Fibroblast of lung (primary cell): ENCODE measurements at regions not wholly inside any gene's neighbourhood (a gene's known extent, or its start where the extent isn't known, plus 50 kb on each side); places are given as distances from the start of the nearest gene placed in this dataset.

ENCODE experiments used
- EZH2 ChIP-seq: IDR thresholded peaks from 2 replicates; pipeline ENCODE4 v1.5.1; 2012; ENCODE audit warnings: low read length, control low read depth, mild to moderate bottlenecking; ENCODE audit errors: missing control alignments
- TF ChIP-seq, protein P1 (sequence below), 2 donors: IDR thresholded peaks in 1 of 2; conservative IDR thresholded peaks in 1 of 2; 1 replicate in 1 of 2; 2 replicates in 1 of 2; pipeline ENCODE4 v1.5.1; 2011 to 2012; ENCODE audit warnings: low read length in 2 of 2, control low read depth in 1 of 2, inconsistent platforms in 1 of 2, low read depth in 1 of 2, mild to moderate bottlenecking in 1 of 2

DNA sequence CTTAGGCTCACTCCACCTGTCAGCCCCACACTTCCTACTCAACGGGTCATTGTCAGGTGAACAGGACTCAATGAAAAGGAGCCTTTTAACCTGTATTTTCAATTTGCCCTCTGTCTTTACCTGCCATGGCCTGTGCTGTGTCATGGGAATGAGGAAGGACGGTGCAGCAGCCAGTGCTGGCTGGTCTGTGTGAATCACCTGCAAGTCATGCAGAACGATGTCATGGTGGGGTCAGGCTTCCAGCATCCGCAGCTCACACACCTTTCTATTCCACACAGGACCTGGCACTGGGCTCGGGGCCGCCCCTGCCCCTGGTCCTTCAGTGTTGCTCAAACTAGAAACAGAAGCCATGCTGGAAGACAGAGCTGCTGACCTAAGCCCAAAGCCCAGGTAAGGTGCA is 188.7 kb upstream of the GMDS start:
- TF ChIP-seq, protein P1, sequence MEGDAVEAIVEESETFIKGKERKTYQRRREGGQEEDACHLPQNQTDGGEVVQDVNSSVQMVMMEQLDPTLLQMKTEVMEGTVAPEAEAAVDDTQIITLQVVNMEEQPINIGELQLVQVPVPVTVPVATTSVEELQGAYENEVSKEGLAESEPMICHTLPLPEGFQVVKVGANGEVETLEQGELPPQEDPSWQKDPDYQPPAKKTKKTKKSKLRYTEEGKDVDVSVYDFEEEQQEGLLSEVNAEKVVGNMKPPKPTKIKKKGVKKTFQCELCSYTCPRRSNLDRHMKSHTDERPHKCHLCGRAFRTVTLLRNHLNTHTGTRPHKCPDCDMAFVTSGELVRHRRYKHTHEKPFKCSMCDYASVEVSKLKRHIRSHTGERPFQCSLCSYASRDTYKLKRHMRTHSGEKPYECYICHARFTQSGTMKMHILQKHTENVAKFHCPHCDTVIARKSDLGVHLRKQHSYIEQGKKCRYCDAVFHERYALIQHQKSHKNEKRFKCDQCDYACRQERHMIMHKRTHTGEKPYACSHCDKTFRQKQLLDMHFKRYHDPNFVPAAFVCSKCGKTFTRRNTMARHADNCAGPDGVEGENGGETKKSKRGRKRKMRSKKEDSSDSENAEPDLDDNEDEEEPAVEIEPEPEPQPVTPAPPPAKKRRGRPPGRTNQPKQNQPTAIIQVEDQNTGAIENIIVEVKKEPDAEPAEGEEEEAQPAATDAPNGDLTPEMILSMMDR (conservative IDR thresholded peaks at IDR 0.05 in 1 of 2, IDR thresholded peaks at IDR 0.05 in 1 of 2; ENCODE audit: low read depth in 1 of 2, low read length in 2 of 2) = no peak
- TF ChIP-seq EZH2 = no peak
